COLO668 (cell line): ENCODE measurements at regions not wholly inside any gene's neighbourhood (a gene's known extent, or its start where the extent isn't known, plus 50 kb on each side); places are given as distances from the start of the nearest gene placed in this dataset.

Experiments used
- DNase-seq: peaks from one replicate; lab custom pipeline; 2025; ENCODE audit not compliant: unreplicated experiment; lab: John Stamatoyannopoulos, UW

- DNase-seq: no peak
Observed at GRCh38 chr20:11032611-11033010, 358.8 kb upstream of the JAG1 start.

- DNase-seq: no peak
Observed at GRCh38 chr20:11034025-11034424, 360.2 kb upstream of the JAG1 start.

- no peak for DNase-seq
Observed at GRCh38 chr20:11035211-11035610, 361.4 kb upstream of the JAG1 start.

GRCh38 chr20:11041396-11041795, 367.6 kb upstream of the JAG1 start:
- DNase-seq: no peak

GRCh38 chr20:11043001-11043400, 369.2 kb upstream of the JAG1 start:
- no peak for DNase-seq

- DNase-seq: no peak
Observed at GRCh38 chr20:11044561-11044960, 370.8 kb upstream of the JAG1 start.

- no peak for DNase-seq
Observed at GRCh38 chr20:11045412-11046175, 371.8 kb upstream of the JAG1 start.

GRCh38 chr20:11047559-11047958, 373.8 kb upstream of the JAG1 start:
- no peak for DNase-seq

- DNase-seq: no peak
Observed at GRCh38 chr20:11048739-11049138, 374.9 kb upstream of the JAG1 start.

- no peak for DNase-seq
Observed at GRCh38 chr20:11050350-11050749, 376.6 kb upstream of the JAG1 start.

- no peak for DNase-seq
Observed at GRCh38 chr20:11051136-11051535, 377.3 kb upstream of the JAG1 start.

- no peak for DNase-seq
Observed at GRCh38 chr20:11053310-11053709, 379.5 kb upstream of the JAG1 start.

- DNase-seq: no peak
Observed at GRCh38 chr20:11054266-11054993, 380.6 kb upstream of the JAG1 start.

GRCh38 chr20:11056414-11056813, 382.6 kb upstream of the JAG1 start:
- no peak for DNase-seq

- DNase-seq: no peak
Observed at GRCh38 chr20:11057624-11058023, 383.8 kb upstream of the JAG1 start.

- no peak for DNase-seq
Observed at GRCh38 chr20:11059659-11060058, 385.9 kb upstream of the JAG1 start.

GRCh38 chr20:11060423-11061185, 386.8 kb upstream of the JAG1 start:
- no peak for DNase-seq

GRCh38 chr20:11063444-11063843, 389.6 kb upstream of the JAG1 start:
- no peak for DNase-seq

- no peak for DNase-seq
Observed at GRCh38 chr20:11064946-11065345, 391.1 kb upstream of the JAG1 start.

GRCh38 chr20:11067359-11067758, 393.6 kb upstream of the JAG1 start:
- no peak for DNase-seq

GRCh38 chr20:11072982-11073381, 399.2 kb upstream of the JAG1 start:
- no peak for DNase-seq
